ENCODE measurements at regions not wholly inside any gene's neighbourhood (a gene's known extent, or its start where the extent isn't known, plus 50 kb on each side); places are given as distances from the start of the nearest gene placed in this dataset.
"Not testable (repeated sequence)": the region's sequence is repeated elsewhere in the genome, so short reads cannot be mapped to it uniquely, and the experiment has no call there.

DNA sequence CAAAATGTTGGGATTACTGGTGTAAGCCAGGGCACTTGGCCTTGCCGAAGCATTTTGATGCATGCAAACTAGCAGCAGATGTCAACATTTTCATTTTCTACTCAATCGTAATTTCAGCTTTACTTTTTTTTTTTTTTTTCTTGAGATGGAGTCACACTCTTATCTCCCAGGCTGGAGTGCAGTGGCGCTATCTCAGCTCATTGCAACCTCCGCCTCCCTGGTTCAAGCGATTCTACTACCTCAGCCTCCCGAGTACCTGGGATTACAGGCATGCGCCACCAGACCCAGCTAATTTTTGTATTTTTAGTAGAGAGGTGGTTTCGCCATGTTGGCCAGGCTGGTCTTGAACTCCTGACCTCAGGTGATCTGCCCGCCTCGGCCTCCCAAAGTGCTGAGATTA lies 373.3 kb upstream of the RGS6 start:
- not testable (repeated sequence) for DNase-seq (ENCODE audit: low read depth in 2 of 2)

DNA sequence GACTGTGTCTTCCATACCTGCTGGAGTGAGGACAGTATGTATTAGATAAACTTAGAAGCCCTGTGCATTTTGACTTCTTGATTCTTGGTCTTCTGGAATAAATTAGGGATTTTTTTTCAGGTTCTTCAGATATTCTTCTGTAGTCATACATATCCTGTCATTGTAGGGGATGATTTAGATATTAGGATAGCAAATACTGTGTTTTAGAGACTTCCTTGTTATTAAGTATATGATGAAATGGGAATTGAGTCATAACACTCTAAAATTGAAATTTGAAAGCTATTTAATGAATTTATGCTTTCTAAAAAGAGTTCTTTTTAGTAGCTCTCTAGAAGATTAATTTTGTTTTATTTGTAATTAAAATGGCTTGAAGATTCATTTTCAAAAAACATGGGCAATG lies 371.5 kb upstream of the RGS6 start:
- no peak for DNase-seq (ENCODE audit: low read depth in 2 of 2)

DNA sequence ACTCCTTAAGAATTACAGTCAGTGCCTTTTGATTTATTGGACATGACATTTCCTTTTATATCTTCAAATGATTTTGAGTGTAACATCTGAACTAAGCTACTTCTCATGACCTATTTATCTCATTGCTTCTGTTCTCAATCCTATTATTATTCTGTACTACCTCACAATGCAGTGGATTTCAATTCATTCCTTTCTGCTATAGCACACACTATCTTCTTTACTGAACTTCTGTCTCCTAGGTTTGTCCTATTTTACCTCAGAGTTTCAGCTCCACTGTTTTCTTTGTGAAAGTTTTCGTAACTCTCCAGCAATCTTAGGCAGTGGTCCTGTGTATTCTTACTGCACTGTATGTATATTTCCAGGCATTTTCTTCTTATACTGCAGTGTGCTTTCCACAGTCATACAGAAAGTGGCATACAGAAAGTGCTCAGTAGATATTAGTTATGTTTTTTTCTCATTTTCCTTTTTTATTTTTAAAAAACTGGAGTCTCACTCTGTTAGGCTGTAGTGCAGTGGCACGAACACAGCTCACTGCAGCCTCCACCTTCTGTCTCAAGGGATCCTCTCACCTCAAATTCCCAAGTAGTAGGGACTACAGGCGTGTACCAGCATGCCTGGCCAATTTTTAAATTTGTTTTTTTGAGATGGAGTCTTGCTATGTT lies 368.6 kb upstream of the RGS6 start:
- no peak for DNase-seq (ENCODE audit: low read depth in 2 of 2)

DNA sequence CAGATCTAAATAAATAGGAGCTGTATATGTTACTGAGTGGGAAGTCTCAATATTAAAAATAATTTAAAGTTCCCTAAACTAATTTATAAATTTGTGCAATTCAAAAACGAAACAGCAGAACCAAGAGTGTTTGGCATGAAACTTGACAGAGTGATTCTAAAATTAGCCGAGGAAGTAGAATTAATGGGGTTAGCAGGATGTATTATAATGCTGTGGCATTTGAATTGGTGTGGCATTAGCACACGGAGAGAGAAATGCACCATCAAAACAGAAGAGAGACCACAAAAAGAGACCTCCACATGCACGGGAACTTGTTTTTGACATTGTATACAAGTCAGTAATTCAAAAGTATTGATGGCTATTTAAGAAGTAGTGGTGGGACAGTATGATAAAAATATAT lies 366.0 kb upstream of the RGS6 start:
- DNase-seq (ENCODE audit: low read depth in 2 of 2): no peak

DNA sequence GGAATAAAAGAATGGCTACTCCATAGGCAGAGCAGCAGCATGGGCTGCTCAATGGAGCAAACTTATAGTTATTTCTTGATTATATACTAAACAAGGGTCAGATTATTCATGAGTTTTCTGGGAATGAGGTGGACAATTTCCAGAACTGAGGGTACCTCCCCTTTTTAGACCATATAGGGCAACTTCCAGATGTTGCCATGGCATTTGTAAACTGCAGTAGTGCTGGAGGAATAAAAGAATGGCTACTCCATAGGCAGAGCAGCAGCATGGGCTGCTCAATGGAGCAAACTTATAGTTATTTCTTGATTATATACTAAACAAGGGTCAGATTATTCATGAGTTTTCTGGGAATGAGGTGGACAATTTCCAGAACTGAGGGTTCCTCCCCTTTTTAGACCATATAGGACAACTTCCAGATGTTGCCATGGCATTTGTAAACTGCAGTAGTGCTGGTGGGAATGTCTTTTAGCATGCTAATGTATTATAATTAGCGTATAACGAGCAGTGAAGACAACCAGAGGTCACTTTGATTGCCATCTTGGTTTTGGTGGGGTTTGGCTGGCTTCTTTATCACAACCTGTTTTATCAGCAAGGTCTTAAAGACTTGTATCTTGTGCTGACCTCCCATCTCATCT lies 364.6 kb upstream of the RGS6 start:
- DNase-seq (ENCODE audit: low read depth in 2 of 2): not testable (repeated sequence)

DNA sequence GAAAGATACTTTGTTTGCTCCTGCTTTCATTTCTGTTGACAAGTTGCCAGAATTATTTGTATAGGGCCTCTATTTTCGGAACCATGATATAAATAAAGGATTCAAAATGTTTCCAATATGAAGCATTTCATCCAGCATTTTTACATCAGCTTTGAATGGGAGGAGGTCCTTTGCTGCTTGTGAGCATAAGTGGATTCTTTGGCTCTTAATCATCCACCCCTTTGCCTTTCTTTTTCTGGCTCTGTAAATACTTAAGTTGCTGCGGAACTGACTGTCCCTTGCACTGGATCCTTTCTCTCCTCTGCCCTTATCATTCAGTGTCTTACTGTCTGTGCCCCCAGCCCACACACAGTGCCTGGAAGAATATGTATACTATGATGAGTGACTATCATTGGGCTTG lies 357.3 kb upstream of the RGS6 start:
- DNase-seq (ENCODE audit: low read depth in 2 of 2): peak in 1 of 2 donors; percentile 43

DNA sequence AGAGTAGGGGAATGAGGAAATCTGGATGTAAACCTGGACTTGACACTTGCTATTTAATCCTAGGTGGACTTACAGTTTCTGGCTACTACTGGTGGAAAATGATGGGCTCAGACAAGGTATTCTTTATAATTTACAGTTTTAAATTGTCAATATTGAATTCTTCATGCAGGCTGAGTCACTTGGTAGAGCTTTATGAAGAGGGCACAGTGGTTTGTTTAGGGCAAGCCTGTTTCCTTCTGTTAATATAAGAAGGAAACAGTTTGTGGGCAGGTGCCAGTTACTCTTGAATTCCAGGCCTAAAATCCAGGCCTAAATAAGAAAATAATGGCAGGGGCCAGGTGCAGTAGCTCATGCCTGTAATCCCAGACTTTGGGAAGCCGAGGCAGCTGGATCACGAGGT lies 355.8 kb upstream of the RGS6 start:
- peak in 1 of 2 donors; percentile 34 for DNase-seq (ENCODE audit: low read depth in 2 of 2)

DNA sequence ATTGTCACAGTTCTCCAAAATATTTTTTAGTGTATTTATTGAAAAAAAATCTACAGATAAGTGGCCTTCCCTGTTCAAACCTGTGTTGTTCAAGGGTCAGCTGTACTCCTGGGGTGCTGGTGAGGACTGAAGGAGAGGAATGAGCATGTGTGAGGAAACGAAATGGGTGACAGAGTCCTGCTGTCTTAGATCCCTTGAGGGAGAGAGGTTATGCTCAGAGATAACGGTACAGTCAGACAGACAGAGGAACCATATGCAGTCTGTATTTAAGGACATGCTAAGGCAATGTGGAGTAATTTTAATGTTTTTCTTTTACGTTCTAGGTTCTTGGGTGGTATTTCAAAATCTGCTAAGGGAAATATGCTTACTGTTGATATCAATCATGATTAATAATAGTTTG lies 352.9 kb upstream of the RGS6 start:
- no peak for DNase-seq (ENCODE audit: low read depth in 2 of 2)

DNA sequence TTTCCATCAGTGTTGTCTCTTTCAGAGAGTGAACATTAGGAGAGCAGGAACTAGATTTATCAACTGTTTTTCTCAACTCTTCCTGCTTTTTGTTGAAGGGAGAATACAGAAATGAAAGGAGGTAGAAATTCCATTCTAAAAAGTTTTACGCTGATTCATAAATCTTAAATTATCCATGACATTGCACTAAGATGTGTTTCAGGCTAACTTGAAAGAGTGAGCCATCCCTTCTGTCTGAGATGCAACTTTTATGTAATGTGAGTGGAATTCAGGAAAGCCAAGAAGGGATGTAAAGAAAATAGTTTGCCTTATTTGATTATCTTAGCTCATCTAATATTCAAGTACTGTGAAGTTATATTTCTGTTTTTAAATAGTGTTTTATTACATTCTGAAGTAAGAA lies 349.5 kb upstream of the RGS6 start:
- no peak for DNase-seq (ENCODE audit: low read depth in 2 of 2)

DNA sequence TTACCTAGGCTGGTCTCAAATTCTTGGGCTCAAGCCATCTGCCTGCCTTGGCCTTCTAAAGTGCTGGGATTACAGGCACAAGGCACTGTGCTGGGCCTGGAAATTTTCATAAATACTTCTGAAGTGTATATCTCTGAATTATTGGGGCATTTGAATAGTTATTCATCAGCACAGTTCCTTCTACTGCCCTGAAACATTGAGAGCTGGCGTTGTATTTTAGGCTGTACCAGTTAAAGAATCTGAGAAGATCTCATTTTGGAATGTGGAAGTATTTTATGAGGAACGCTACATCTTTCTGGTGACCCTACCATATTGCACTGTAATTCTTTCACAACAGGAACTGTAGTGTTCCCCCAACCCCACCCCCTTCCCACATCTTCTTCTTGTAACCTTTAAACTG lies 349.0 kb upstream of the RGS6 start:
- DNase-seq (ENCODE audit: low read depth in 2 of 2): no peak

DNA sequence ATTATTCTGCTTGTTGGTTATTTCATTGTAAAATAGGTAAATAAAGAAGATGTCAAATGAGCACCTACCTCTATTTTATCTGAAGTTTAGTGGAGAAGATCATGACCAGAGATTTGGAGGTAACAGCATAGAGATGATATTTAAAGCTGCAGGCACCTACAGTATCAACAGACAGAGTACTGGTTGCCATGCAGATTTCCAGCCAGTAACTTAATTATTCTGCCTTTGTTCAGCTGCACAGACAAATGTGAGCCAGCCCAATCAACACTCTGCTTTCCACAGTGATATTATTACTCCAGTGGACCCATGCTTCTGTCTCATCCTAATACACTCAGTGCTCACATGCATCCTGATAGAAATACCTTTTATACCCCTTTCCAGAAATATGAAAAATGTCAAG lies 348.5 kb upstream of the RGS6 start:
- no peak for DNase-seq (ENCODE audit: low read depth in 2 of 2)

DNA sequence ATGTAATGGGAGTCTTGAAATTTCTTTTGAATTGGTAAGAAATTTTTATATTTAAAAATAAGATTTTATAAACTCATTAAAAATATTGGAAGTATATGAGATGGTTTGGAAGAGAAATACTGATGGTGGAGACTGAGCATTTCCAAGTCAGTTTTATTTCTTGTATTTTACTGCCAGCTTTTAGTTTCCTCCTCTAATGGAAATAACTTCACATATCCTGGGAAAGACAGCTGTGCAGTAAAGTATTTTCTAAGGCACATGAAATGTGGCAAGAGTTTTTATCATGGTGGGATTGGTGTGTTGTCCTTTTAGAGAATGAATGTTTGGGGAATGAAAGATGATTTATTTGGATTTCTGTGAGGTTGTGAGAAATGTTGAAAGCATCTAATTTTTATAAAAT lies 346.9 kb upstream of the RGS6 start:
- DNase-seq (ENCODE audit: low read depth in 2 of 2): no peak

DNA sequence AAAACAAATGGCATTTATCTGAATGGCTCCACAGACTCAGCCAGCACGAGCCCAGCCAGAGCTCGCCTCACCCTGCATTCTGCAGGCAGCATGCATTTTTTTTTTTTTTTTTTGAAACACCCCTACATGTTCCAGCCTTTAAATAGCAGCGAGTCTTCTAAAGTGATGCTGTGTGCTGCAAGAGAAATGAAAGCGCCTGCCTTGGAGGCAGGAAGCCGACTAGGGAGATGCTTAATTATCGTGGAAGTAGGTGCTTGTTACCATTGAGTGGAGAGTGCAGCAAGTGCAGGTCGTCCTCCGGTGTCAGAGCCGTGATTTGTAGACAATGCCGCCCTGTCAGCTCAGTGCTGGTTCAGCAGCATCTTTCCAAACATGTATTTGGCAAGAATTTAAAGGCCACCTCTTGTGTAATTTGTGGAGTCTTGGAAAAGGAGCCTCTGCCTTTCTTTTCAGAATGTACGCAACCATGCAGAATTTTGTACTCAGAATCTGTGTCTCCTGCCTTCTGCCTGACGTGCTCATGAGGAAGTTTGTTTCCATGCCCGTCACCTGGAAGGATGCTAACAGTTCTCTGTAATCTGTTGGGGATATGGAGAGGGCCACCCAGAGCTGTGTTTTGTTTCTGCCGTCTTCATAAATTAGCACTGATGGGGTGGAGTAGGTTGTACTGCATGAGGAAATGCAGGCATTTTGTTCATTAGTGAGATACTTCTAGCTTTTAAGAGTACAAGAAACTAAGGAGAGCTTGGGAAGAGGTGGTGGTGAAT lies 345.9 kb upstream of the RGS6 start:
- DNase-seq (ENCODE audit: low read depth in 2 of 2): no peak

DNA sequence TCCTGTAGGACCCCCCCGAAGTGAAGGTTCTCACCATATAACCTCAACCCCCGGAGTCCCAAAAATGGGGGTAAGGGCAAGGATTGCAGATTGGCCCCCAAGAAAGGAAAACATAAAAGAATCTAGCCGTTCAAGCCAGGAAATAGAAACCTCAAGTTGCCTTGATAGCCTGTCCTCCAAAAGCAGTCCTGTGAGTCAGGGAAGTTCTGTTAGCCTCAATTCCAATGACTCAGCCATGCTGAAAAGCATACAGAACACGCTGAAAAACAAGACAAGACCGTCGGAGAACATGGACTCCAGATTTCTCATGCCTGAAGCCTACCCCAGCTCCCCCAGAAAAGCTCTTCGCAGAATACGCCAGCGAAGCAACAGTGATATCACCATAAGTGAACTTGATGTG lies 344.2 kb upstream of the RGS6 start:
- no peak for DNase-seq (ENCODE audit: low read depth in 2 of 2)

DNA sequence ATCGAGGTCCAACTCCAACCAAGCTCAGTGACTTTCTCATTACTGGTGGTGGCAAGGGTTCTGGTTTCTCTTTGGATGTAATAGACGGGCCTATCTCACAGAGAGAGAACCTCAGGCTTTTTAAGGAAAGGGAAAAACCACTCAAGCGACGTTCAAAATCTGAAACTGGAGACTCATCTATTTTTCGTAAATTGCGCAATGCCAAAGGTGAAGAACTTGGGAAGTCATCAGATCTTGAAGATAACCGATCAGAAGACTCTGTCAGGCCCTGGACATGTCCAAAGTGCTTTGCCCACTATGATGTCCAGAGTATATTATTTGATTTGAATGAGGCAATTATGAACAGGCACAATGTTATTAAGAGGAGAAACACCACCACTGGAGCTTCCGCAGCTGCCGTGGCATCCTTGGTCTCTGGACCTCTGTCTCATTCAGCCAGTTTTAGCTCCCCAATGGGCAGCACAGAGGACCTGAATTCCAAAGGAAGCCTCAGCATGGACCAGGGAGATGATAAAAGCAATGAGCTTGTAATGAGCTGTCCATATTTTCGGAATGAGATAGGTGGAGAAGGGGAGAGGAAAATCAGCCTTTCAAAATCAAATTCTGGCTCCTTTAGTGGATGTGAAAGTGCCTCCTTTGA lies 343.5 kb upstream of the RGS6 start:
- DNase-seq (ENCODE audit: low read depth in 2 of 2): no peak

DNA sequence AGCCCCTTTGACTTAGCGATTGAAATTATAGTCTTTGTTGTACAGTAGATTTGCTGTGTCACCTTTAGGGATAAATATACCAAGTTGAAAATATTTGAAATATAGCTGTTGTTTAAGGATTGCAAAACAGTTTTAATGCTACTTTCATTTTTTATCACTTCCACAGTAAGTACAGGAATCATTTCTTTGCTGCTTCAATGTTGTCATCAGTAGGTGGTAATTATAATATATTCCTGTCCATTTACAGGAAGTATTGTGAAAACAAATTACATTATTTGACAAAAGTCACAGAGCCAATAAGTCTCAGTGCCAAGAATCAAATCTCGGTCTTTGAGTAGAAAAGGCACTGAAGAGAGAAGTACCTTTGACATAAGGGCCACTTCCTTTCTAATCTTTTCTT lies 342.6 kb upstream of the RGS6 start:
- no peak for DNase-seq (ENCODE audit: low read depth in 2 of 2)

DNA sequence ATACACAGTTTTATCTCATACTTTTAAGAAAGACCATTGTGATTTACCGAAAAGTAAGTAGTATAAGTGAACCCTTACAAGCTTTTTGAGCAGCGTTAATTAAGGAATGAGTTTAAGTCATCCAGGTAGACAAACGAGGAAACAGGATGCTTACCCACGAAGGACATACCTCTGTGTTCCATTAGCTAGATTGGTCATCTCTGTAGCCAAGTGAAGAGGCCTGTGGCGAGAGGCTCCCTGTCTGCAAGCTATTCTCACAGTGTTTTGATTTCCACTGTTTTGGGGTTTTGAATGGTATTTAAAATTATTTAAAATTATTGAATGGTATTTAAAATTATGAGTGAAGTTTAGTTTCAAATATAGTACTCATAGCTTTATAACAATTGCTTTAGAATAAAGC lies 342.1 kb upstream of the RGS6 start:
- no peak for DNase-seq (ENCODE audit: low read depth in 2 of 2)

DNA sequence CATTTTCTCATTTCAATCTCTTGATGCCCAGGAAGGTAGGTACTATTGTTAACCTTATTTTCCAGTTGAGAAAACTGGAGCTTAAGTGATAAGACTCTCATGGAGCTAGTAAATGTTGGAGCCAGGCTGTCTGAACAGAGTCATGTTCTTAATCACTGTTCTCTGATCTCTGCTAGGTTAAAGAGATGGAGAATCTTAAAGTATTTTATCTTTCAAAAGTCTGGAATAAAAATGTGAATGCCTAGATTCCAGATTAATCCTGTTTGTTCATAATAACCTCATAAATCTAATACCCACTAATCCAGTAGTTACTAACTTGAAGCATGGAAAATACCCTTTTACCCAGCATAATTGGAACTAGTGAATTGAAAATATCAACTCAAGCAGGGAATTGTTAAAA lies 341.0 kb upstream of the RGS6 start:
- DNase-seq (ENCODE audit: low read depth in 2 of 2): no peak

DNA sequence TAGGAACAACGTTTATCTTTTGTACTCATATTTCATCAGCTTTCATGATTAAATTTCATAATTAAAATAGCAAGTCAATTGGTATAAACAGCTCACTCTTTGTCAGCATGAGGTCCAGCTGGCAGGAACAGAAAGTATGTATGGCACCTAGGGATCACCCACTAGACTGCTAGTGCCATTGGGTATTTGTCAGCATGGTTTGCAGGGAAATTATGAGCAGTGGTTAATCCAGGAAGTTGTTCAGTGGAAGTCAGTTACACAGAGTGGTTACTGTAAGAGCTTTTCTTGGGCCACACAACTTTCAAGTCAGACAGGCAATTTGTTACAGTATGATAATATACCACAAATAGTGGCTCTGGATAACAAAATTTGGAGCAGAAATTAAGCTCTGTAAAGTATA lies 340.3 kb upstream of the RGS6 start:
- DNase-seq (ENCODE audit: low read depth in 2 of 2): peak in 1 of 2 donors; percentile 33

DNA sequence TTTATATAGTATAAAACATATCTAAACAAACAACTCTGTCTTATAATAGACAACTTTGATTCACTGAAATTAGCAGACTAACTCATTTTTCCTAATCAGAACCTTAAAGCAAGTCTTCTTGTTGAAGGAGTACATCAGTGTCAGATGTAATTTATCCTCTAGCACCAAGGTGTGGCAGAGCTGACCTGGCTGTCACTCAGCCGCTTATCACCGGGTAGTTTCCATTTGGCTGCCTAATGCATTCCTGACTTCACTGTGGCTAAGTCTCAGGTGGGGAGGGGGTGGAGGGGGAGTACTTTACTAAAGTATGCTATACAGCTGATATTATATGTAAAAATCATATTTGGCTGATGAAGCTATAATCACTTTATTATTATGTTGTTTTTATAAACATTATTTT lies 339.9 kb upstream of the RGS6 start:
- DNase-seq (ENCODE audit: low read depth in 2 of 2): no peak

DNA sequence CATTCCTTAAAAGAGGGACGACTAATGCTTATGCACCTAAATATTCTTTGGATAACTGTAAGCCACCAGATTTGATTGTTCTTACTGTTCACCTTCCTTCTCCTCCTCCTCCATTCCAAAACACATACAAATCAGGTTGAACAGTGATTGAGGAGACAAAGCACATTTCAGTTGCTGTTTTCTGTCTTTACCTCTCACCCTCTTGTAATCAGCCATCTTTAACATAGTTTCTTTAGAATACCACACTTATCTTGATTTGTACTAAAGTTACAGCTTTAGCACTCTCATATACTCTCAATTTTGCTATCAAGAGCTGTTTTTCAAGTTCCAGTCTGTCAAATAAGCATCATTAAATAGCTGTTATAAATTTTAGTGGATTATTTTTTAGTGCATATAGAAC lies 338.3 kb upstream of the RGS6 start:
- no peak for DNase-seq (ENCODE audit: low read depth in 2 of 2)

DNA sequence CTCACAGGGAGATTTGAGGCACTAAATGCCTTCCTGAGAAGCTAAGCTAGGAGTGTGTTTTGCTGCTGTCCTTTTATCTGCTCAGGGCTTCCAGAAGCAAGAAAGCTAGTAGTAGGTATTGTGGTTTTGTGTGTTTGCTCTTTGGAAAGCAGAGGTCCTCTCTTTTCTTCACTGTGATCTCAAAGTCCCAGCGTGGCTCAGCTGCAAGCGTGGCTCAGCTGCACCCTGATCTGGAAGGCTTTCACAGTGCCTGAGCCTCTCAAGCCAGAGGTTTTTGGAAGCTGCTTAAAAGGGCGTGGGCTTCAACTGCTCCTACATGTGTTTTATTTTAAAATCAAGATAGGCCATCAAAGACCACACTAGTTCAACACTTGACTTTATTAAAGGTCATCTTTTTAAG lies 337.4 kb upstream of the RGS6 start:
- no peak for DNase-seq (ENCODE audit: low read depth in 2 of 2)

DNA sequence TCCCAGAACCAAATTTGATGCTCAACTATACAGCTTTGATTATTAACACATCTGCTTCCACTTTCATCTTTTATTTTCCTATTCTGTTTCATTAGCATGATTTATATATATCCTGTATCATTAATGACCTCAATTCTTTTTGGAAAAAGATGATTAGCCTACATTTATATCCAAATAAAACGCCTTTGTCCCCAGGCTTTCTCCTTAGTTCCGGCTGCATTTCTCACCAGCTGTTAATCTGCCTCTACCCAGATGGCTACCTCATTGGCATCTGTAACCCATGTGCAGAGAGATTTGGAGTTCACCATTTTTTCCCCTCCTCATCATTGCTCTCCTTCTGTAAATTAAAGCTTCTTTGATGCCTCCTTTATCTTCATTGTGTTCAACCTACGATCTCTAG lies 336.8 kb upstream of the RGS6 start:
- no peak for DNase-seq (ENCODE audit: low read depth in 2 of 2)
